ENCODE measurements at regions not wholly inside any gene's neighbourhood (a gene's known extent, or its start where the extent isn't known, plus 50 kb on each side); places are given as distances from the start of the nearest gene placed in this dataset.

DNA sequence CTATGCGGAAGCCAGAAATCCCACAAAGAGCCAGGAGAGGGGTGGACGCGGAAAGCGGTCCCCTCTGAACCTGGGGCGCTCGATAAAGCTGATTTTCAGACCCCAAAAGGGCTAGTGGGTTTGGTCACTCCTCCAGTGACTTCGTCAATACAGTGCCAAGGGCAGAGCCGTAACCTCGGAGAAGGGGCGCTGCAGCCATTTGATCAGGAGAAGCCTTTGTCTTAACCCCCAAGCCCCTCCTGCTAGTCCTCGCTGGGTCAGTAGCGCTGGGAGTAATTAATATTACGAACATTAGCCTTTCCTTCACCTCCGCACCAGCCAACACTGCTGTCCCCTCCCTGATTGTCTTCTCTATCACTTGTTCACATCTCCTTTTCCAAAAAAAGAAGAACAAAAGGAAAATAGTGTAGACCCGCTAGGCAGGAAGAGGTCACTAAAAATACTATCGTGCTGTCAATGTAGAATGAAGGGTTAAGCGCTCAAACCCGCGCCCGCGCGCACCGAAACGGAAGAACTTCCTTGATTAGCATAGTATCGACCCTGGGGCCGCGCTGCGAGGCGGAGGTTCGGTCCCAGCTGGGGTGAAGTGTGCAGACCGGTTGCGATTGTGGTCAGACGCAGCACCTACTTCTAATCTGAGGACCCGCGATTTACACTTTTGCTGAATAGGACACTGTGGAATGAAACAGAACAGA is 63.2 kb upstream of the MAPRE2 start:
- DNase-seq = peak in 37 of 56 donors; percentile 3 to 79 (median 51)

DNA sequence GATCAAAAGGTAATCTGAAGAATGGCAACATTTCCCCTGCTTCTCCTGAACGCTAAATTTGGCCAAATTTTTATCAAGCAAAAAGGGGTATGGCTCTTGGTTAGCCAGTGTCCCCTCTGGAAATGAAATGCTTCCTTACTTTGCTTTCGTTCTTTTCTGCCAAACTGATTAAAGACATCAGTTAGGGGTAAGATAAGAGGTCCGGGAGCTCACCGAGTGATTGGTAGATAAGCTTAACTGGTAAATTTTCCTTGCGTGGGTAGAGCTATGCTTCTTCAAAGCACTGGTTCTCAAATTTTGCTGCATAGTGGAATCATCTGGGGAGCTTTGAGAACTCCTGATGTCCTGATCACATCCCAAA is 62.7 kb upstream of the MAPRE2 start:
- DNase-seq = peak in 3 of 56 donors; percentile 54 to 71 (median 66)

DNA sequence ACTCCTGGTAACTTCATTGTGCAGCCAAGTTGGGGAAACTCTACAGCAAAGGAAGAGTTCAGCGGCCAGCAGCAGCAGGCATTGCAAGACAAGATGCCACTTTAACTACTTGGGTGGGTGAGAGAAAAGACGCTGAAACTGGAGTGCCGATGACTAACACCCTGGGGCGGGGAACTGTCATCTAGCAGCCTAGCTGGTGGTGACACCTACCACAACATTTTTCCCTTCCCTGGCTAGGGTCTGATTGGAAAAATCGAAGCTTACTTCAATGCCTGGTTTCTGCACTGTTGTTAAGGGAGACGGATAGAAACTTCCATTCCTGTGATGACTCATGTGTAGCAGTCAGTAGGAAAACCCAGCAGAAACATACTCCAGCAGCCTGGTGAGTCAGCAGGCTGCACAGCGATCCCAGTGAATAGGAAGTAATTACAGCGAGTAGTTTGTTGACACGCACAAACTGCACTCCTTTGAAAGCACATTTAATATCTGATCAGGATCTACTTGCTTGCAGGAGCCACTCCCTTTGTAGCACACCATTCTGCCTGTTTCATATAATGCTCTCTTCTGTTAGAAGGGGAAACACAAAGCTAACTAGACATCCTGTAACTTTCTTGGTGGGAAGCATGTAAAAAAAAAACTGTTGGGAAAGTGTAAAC is 62.1 kb upstream of the MAPRE2 start:
- peak in 55 of 56 donors; percentile 10 to 94 (median 74) for DNase-seq

DNA sequence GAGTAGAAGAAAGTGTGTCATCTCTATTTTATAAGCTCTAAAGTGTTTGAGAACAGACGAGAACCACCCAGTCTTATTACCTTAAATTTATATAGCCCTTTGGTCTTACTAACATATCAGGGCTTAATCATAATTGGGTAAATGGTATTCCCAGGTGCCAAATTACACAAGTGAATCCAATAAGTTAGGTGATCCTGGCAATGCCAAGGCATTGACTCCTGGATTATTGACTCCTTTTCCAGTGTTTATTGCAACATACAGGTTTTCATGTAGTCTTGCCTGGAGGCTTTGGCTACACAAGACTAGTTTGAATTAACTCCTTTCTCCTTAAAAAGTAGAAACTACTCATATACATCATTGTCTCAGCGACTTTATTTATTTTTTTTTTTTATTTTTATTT is 59.7 kb upstream of the MAPRE2 start:
- DNase-seq = no peak

DNA sequence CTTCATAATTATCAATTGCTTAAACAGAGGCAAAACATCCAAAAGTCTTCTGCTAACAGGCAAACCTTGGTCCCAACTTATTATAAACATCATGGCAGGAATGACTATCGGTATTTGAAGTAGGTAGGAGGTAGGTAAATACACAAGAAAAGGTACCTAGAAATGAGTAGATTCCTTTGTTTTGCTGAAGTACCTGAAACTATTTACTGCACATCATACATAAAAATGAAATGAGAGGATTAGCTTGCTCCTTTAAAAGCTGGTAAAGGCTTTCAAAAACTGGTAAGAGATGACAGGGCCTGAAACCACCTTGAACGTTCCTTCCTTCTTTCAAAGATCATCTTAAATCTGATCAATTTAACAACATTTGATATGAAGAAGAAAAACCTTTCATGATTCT is 55.2 kb upstream of the MAPRE2 start:
- DNase-seq = no peak

DNA sequence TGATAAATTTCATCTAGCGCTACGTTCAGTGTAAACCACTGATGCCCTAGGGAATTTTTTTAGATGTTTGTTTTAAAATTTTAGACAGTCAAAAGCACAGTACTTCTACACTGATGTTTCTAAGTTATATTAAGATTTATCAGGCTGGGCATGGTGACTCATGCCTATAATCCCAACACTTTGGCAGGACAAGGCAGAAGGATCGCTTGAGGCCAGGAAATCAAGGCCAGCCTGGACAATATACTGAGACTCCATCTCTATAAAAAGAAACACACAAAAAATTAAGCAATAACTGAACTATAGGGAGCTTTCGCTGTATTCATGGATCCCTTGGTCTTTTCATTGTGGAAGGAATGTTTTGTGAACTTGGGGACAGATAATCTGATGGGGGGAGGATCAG is 50.6 kb upstream of the MAPRE2 start:
- DNase-seq = no peak

DNA sequence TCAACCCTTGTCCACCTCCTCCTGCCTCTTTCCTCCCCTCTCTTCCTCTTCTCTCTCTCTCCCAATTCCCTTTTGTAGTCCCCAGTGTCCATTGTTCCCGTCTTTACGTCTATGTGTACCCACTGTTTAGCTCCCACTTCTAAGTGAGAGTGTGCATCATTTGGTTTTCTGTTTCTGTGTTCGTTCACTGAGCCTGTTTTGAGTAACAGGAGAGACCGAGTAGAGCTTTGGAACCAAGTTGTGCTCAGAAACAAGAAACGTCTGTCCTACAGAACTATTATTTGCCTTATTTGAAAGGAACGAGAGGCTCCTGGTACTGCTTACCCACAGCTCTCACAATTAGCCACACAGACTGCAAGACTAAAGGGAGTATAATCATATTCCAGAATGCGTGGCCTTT is 50.1 kb upstream of the MAPRE2 start:
- DNase-seq = peak in 3 of 56 donors; percentile 10 to 64 (median 27)

Measured in nucleus accumbens (tissue), 56 donors.